ENCODE measurements at regions not wholly inside any gene's neighbourhood (a gene's known extent, or its start where the extent isn't known, plus 50 kb on each side); places are given as distances from the start of the nearest gene placed in this dataset.
A peak's percentile ranks its signal among the peaks of the same experiment; 100 is the strongest.

- Mint-ChIP-seq H3K36me3 (no peaks in the 10 kb centered on the region), H3K4me3 (peak overlapping the region; percentile 55), H3K4me1 (ENCODE audit: unreplicated experiment) (peaks cover 13% of the 10 kb centered on the region), H3K9me3 (no peaks in the 10 kb centered on the region), H3K27ac (peak overlapping the region; percentile 84), H3K27me3 (peaks cover 13% of the 10 kb centered on the region)
- peak; percentile 78 for DNase-seq (ENCODE audit: extremely low spot score, unreplicated experiment)
- TF ChIP-seq, protein P1, sequence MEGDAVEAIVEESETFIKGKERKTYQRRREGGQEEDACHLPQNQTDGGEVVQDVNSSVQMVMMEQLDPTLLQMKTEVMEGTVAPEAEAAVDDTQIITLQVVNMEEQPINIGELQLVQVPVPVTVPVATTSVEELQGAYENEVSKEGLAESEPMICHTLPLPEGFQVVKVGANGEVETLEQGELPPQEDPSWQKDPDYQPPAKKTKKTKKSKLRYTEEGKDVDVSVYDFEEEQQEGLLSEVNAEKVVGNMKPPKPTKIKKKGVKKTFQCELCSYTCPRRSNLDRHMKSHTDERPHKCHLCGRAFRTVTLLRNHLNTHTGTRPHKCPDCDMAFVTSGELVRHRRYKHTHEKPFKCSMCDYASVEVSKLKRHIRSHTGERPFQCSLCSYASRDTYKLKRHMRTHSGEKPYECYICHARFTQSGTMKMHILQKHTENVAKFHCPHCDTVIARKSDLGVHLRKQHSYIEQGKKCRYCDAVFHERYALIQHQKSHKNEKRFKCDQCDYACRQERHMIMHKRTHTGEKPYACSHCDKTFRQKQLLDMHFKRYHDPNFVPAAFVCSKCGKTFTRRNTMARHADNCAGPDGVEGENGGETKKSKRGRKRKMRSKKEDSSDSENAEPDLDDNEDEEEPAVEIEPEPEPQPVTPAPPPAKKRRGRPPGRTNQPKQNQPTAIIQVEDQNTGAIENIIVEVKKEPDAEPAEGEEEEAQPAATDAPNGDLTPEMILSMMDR (conservative IDR thresholded peaks at IDR 0.05): peak; percentile 90
These were observed 105.0 kb upstream of the ALK start for GRCh38 chr2:30026091-30027055.

DNA sequence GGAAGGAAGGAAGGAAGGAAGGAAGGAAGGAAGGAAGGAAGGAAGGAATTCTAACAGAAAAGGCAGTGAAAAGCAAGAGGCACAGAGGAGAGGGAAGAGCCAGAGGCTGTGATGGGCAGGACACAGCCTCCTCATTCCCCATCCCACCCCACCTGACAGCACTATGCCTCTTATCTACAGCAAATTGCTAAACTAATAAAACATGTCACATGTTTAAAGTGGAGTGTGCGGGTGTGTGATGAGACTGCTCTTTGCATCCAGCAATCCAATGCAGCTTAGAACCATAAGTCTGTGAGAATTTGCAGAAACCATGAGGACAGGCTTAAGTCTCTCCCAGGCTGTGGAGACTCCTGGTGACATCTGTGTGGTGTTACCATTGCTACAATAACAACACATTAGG, 108.4 kb upstream of the ALK start:
- peak overlapping the region; percentile 76 for H3K4me3 Mint-ChIP-seq
- TF ChIP-seq, protein P1 (conservative IDR thresholded peaks at IDR 0.05): no peak
- H3K27ac Mint-ChIP-seq: peak overlapping the region; percentile 95
- peaks cover 13% of the 10 kb centered on the region for H3K4me1 Mint-ChIP-seq (ENCODE audit: unreplicated experiment)
- no peak for DNase-seq (ENCODE audit: extremely low spot score, unreplicated experiment)
- peaks cover 13% of the 10 kb centered on the region for H3K27me3 Mint-ChIP-seq
- no peaks in the 10 kb centered on the region for H3K36me3 Mint-ChIP-seq
- no peaks in the 10 kb centered on the region for H3K9me3 Mint-ChIP-seq

DNA sequence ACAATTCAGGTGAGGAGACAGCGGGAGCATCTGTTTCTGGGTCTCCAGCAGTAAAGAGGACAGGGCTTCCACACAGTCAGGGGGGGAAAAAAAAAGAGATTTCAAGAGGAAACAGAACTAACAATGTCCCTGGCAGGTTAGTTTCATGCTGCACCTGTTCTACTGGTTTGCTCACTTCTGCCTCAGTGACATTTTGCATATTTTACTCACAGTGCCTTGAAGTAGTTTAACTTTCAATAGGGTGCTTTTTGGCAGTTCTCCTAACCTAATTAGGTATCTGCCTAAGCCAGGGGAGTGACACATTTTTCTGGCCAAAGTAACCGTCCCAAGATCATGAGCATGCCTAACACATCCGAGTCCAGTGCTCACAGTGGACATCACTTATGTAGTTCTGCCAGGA, 109.0 kb upstream of the ALK start:
- H3K4me3 Mint-ChIP-seq: peak overlapping the region; percentile 76
- no peaks in the 10 kb centered on the region for H3K36me3 Mint-ChIP-seq
- no peaks in the 10 kb centered on the region for H3K9me3 Mint-ChIP-seq
- H3K27me3 Mint-ChIP-seq: peaks cover 13% of the 10 kb centered on the region
- no peak for DNase-seq (ENCODE audit: extremely low spot score, unreplicated experiment)
- TF ChIP-seq, protein P1 (conservative IDR thresholded peaks at IDR 0.05): no peak
- peak overlapping the region; percentile 95 for H3K27ac Mint-ChIP-seq
- peaks cover 13% of the 10 kb centered on the region for H3K4me1 Mint-ChIP-seq (ENCODE audit: unreplicated experiment)

- H3K4me1 Mint-ChIP-seq (ENCODE audit: unreplicated experiment): peaks cover 10% of the 10 kb centered on the region
- peaks cover 13% of the 10 kb centered on the region for H3K27me3 Mint-ChIP-seq
- H3K4me3 Mint-ChIP-seq: peak overlapping the region; percentile 76
- H3K36me3 Mint-ChIP-seq: no peaks in the 10 kb centered on the region
- no peak for DNase-seq (ENCODE audit: extremely low spot score, unreplicated experiment)
- TF ChIP-seq, protein P1 (conservative IDR thresholded peaks at IDR 0.05): no peak
- H3K9me3 Mint-ChIP-seq: no peaks in the 10 kb centered on the region
- H3K27ac Mint-ChIP-seq: peak overlapping the region; percentile 95
These were observed 109.8 kb upstream of the ALK start for GRCh38 chr2:30031184-30031583.

- peak overlapping the region; percentile 58 for H3K4me3 Mint-ChIP-seq
- DNase-seq (ENCODE audit: extremely low spot score, unreplicated experiment): no peak
- H3K27ac Mint-ChIP-seq: peak overlapping the region; percentile 87
These were observed 112.6 kb upstream of the YPEL5 start for GRCh38 chr2:30034052-30034775.

More at GRCh38 chr2:30034052-30034775, 112.6 kb upstream of the YPEL5 start:
- Mint-ChIP-seq H3K4me1 (ENCODE audit: unreplicated experiment) (peaks cover 6% of the 10 kb centered on the region), H3K36me3 (no peaks in the 10 kb centered on the region), H3K9me3 (no peaks in the 10 kb centered on the region), H3K27me3 (no peaks in the 10 kb centered on the region)
- TF ChIP-seq, protein P1 (conservative IDR thresholded peaks at IDR 0.05): no peak
